Activated CD4-positive, alpha-beta memory T cell treated with anti-CD3 and anti-CD28 coated beads, Interleukin-2, amount 10 ng/mL, durations not matched to agents 7 days and 5 days (primary cell): ENCODE measurements at regions not wholly inside any gene's neighbourhood (a gene's known extent, or its start where the extent isn't known, plus 50 kb on each side); places are given as distances from the start of the nearest gene placed in this dataset.

Source experiments
- CTCF ChIA-PET: fragments of 350-600 bp; sonication (Branson Sonifier 250); formaldehyde crosslinking; loops from one replicate; lab custom pipeline; 2021; ENCODE audit warnings: antibody characterized with exemption, inconsistent platforms; lab: Charles Lee
- POLR2A ChIA-PET: fragments of 350-600 bp; sonication (Branson Sonifier 250); formaldehyde crosslinking; loops from one replicate; lab custom pipeline; 2021; ENCODE audit warnings: antibody characterized with exemption; lab: Charles Lee
- DNase-seq: peaks from one replicate; pipeline ENCODE4 v3.0.0-alpha.2; 2020
- H3K27ac Mint-ChIP-seq: one replicate; pipeline ENCODE4 v1.8.0; 2021; ENCODE audit warnings: mild to moderate bottlenecking, mixed read lengths
- H3K27me3 Mint-ChIP-seq: one replicate; pipeline ENCODE4 v1.8.0; 2021; ENCODE audit warnings: mixed read lengths
- H3K36me3 Mint-ChIP-seq: one replicate; pipeline ENCODE4 v1.8.0; 2021; ENCODE audit warnings: low read depth, mixed read lengths
- H3K4me1 Mint-ChIP-seq: one replicate; pipeline ENCODE4 v1.8.0; 2021; ENCODE audit warnings: mixed read lengths
- H3K4me3 Mint-ChIP-seq: one replicate; pipeline ENCODE4 v1.8.0; 2021; ENCODE audit warnings: mild to moderate bottlenecking, mixed read lengths
- H3K9me3 Mint-ChIP-seq: one replicate; pipeline ENCODE4 v1.8.0; 2021; ENCODE audit warnings: mixed read lengths

DNA sequence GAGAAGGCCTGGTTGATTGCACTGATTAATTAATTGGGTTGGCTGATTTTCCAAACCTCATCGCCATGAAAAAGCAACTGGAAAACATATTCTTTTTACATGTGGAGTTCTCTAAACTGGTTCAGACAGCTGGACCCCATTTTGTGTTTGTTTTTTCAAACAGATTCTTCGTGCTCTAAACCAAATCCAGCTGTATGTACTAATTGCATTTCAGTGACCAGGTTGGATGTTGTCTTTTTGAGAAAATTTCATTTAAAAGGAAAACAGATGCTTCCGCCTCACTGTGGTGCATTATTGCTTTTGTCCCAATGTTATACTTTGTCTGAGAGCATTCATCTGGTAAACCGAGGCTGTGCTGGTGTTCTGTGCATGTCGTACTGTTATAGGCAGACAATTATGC lies 67.8 kb upstream of the LNX1 start:
- DNase-seq: no peak
- ChIA-PET CTCF (no interaction called here), POLR2A (no interaction called here)
- Mint-ChIP-seq H3K36me3 (no peaks in the 10 kb centered on the region), H3K9me3 (no peaks in the 10 kb centered on the region), H3K4me3 (no peak overlapping the region), H3K4me1 (no peaks in the 10 kb centered on the region), H3K27me3 (no peaks in the 10 kb centered on the region), H3K27ac (no peak overlapping the region)

DNA sequence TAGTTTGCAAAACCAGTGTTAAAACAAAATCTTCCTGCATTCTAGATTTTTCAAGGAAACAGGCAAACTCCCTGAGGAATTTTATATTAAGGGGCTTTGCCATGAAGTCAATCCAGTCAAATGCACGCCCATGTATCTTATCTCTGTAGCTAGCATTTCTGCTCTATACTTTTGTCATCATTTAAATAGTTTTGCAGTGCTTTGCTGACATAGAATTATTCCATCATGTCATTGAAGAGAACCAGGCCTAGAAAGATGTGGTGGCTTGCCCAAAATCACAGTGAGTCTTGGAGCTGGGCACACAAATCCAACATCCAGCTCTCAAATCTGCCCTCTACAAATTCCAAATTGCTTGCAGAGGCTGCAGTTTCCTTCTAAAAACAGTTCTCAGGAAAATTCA lies 66.7 kb upstream of the LNX1 start:
- H3K36me3 Mint-ChIP-seq: no peaks in the 10 kb centered on the region
- H3K27me3 Mint-ChIP-seq: no peaks in the 10 kb centered on the region
- no peaks in the 10 kb centered on the region for H3K9me3 Mint-ChIP-seq
- ChIA-PET POLR2A (no interaction called here), CTCF (no interaction called here)
- no peak overlapping the region for H3K27ac Mint-ChIP-seq
- H3K4me3 Mint-ChIP-seq: no peak overlapping the region
- DNase-seq: no peak
- no peaks in the 10 kb centered on the region for H3K4me1 Mint-ChIP-seq

DNA sequence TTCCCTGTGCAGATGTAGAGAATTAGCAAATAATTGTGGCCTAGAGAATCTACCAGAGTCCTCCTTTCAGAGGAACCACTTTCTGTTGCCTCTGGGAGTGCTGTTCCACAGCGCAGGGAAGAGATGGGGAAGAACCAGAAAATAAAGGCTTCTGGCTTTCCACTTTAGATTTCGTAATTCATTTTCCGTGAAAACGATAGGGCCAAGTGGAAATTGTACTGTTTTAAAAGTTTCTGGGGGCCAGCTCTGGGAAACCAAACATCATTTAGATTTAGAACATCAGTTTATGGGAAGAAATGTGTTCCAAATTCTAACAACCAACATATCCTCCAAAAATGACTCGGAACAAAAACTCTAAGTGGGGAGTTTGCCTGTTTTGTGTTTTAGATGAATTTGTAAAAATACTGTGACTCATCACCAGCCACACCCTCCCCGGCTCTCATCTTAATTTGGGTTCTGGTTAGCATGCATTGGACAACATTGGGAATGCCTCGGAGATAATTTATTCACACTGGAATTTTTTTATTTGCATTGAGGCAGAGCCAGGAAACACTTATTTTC lies 65.2 kb upstream of the LNX1 start:
- no peaks in the 10 kb centered on the region for H3K27me3 Mint-ChIP-seq
- ChIA-PET CTCF (no interaction called here), POLR2A (no interaction called here)
- no peaks in the 10 kb centered on the region for H3K9me3 Mint-ChIP-seq
- no peak for DNase-seq
- no peak overlapping the region for H3K4me3 Mint-ChIP-seq
- H3K36me3 Mint-ChIP-seq: no peaks in the 10 kb centered on the region
- no peaks in the 10 kb centered on the region for H3K4me1 Mint-ChIP-seq
- H3K27ac Mint-ChIP-seq: no peak overlapping the region

DNA sequence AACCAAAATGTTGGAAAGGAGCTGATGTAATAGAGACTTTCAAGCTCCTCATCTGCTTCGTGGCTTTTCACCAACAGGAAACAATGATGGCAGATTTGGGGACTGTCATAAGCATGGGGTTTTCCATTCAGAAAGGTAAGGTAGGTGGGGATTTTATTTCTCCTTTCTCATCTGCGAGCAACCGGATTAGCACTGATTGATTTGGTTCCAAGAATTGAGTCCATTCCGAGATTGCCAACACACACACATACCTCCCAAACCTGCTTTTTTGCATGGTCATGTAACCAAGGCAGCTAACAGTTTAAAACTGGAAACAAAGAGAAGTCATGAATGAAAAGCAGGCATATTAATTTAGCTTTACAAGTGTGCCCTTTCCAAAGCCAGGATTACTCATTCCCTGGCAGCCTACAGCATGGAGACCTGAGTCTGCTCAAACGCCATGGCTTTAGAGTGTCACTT lies 63.0 kb upstream of the LNX1 start:
- Mint-ChIP-seq H3K4me3 (no peak overlapping the region), H3K4me1 (no peaks in the 10 kb centered on the region), H3K27me3 (no peaks in the 10 kb centered on the region), H3K27ac (no peak overlapping the region), H3K9me3 (no peaks in the 10 kb centered on the region), H3K36me3 (no peaks in the 10 kb centered on the region)
- DNase-seq: no peak
- ChIA-PET POLR2A (no interaction called here), CTCF (no interaction called here)

DNA sequence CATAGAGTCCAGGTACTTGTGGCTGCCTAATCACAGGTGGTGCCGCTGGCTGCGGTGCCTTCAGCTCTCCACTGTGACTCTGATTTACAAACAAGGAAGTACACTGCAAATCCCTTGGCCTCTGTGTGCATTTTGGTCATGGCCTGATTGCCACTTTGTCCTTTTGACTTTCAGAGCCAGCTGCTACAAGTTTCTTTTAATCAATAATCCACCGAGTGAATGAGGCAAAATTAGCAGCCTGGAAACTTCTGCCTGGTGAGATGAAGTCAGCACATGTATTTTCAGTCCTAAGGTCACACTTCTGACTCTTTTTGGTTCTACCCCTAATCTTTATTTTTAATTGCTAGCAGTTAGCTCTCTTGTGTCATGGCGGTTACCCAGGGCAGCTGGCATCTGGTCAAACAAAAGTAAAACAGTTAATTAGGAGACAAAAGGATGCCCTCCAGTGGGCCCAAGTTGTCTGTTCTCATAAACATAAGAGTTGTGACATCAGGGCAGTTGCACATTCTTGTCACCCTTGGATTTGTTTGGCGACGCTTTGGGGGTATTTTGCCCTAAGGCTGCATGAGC lies 62.3 kb upstream of the LNX1 start:
- no peaks in the 10 kb centered on the region for H3K4me1 Mint-ChIP-seq
- H3K36me3 Mint-ChIP-seq: no peaks in the 10 kb centered on the region
- no peaks in the 10 kb centered on the region for H3K27me3 Mint-ChIP-seq
- DNase-seq: no peak
- no peaks in the 10 kb centered on the region for H3K9me3 Mint-ChIP-seq
- H3K4me3 Mint-ChIP-seq: no peak overlapping the region
- CTCF ChIA-PET: no interaction called here
- POLR2A ChIA-PET: no interaction called here
- H3K27ac Mint-ChIP-seq: no peak overlapping the region

DNA sequence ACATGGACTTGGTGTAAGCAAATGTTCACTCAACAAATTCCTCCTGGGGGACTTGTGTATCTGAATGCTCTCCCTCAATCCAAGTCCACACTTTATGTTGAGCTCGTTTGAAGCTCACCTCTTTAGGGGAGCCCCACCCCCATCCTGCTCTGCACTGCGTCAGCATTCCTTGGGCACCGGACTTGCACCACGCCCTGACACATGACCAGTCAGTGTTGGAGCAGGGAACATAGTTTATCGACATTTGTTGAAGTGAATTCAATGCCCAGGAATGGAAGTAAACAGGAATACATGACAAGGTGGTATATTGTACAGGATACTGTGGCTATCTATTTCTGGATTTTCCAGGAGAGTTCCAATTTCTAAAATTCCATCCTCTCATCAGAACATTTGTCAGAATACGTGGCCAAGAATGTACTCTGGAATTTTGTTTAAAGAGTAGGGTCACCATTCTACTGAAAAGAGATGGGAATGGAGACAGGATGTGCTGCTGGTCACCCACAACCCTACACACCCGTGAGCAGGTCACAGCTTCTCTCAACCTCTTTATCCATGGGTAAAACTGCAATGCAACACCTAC lies 60.0 kb upstream of the LNX1 start:
- Mint-ChIP-seq H3K27ac (no peak overlapping the region), H3K9me3 (no peaks in the 10 kb centered on the region), H3K36me3 (no peaks in the 10 kb centered on the region), H3K4me1 (no peaks in the 10 kb centered on the region), H3K4me3 (no peak overlapping the region), H3K27me3 (peaks cover 3% of the 10 kb centered on the region)
- POLR2A ChIA-PET: no interaction called here
- CTCF ChIA-PET: no interaction called here
- no peak for DNase-seq

DNA sequence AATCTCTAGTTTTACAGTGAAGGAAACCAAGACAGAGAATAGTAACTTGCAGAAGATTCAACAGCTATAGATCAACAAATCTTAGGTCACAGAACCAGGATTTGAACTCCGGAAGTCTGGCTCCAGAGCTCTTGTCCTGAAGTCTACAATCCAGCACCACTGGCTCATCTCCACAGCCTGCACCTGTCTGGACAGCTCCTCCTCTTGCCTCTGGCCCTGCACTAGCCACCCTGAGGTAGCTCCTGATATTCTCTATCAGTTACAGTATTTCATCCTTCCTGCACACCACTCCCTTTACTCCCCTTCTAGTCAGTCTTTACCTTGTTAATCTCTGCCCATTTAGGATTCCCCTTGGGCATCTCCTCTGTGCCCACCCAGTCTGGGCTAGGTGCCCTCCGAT lies 58.1 kb upstream of the LNX1 start:
- DNase-seq: no peak
- H3K36me3 Mint-ChIP-seq: no peaks in the 10 kb centered on the region
- CTCF ChIA-PET: no interaction called here
- no peak overlapping the region for H3K4me3 Mint-ChIP-seq
- POLR2A ChIA-PET: no interaction called here
- H3K4me1 Mint-ChIP-seq: no peaks in the 10 kb centered on the region
- no peaks in the 10 kb centered on the region for H3K9me3 Mint-ChIP-seq
- H3K27ac Mint-ChIP-seq: no peak overlapping the region
- peaks cover 3% of the 10 kb centered on the region for H3K27me3 Mint-ChIP-seq

DNA sequence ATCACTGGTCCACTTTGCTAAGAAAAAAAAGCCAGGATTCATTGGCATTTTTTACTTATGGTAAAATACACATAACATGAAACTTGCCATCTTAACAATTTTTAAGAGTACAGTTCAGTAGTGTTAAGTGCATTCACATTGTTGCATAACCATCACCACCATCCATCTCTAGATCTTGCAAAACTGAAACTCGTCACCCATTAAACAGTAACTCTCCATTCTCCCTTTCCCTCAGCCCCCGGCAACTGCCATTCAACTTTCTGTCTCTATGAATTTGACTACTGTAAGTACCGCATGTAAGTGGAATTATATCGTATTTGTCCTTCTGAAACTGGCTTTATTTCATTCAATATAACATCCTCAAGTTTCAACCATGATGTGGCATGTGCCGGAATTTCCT lies 56.3 kb upstream of the LNX1 start:
- POLR2A ChIA-PET: no interaction called here
- no peak overlapping the region for H3K4me3 Mint-ChIP-seq
- DNase-seq: no peak
- CTCF ChIA-PET: no interaction called here
- no peaks in the 10 kb centered on the region for H3K9me3 Mint-ChIP-seq
- peaks cover 3% of the 10 kb centered on the region for H3K27me3 Mint-ChIP-seq
- no peaks in the 10 kb centered on the region for H3K36me3 Mint-ChIP-seq
- H3K4me1 Mint-ChIP-seq: no peaks in the 10 kb centered on the region
- H3K27ac Mint-ChIP-seq: no peak overlapping the region

DNA sequence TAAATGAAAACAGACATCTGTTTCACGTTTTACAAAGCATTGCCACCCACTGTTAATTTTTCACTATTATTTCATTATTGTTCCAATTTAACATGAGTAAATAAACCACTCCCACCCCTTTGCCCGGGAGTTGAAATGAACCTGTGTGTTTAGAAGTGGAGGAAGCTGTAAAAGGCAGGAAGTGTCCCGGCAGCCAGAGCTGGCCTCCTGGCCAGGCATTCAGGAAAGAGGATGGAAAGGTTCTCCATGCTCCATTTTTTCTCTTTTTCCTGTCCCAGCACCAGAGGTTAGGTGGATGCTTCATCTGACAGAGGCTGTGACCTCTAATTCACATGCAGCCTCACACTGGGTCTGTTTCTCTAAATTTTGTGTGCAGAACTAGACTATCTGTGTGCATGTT lies 55.5 kb upstream of the LNX1 start:
- no peak for DNase-seq
- ChIA-PET POLR2A (no interaction called here), CTCF (no interaction called here)
- H3K36me3 Mint-ChIP-seq: no peaks in the 10 kb centered on the region
- H3K4me3 Mint-ChIP-seq: no peak overlapping the region
- peaks cover 3% of the 10 kb centered on the region for H3K27me3 Mint-ChIP-seq
- H3K9me3 Mint-ChIP-seq: no peaks in the 10 kb centered on the region
- no peak overlapping the region for H3K27ac Mint-ChIP-seq
- H3K4me1 Mint-ChIP-seq: no peaks in the 10 kb centered on the region

DNA sequence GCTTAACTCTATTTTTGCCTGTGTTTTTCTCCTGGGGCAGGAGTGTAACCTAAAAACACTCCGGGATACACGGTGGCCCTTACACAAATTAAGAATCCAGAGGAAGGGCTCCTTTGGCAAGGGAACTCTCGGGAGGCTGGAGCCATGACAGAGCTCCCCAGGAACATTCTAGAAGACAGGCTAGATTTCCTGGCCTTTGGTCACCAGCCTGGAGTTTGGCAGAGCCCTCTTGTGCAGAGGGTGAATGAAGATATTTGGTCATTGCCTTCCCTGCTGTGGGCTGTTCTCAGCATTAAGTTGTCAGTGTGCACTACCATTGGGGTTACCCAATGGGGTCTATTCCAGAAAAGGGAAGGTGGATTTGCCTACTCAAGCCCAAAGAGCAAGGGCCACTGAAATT lies 53.8 kb upstream of the LNX1 start:
- Mint-ChIP-seq H3K4me3 (no peak overlapping the region), H3K9me3 (no peaks in the 10 kb centered on the region), H3K27ac (no peak overlapping the region), H3K4me1 (no peaks in the 10 kb centered on the region), H3K36me3 (no peaks in the 10 kb centered on the region), H3K27me3 (peaks cover 6% of the 10 kb centered on the region)
- ChIA-PET POLR2A (no interaction called here), CTCF (interaction anchor here (0.6 kb wide), 1 partner anchor 447 kb away, joined by 3 read pairs; no protein-coding TSS in a partner anchor)
- no peak for DNase-seq

DNA sequence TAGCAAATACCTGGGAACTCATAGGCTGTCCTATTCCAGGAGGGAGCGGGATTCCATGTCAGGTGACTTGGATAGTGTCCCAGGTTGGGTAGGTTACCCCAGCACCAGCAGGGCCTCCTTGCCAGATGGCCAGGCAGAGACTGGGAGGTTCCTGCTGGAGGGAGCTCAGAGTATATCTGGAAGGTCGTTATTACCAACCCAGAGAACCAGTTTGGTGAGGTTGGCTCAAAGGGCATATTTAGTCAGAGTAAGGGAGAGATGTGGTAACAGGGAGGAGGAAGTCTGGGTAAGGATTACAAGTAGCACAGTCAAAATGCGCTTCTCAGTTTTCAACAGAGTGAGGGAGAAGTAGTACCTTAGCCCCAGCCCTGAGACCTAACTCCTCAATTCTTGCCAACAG lies 53.3 kb upstream of the LNX1 start:
- no peak for DNase-seq
- no peak overlapping the region for H3K27ac Mint-ChIP-seq
- H3K9me3 Mint-ChIP-seq: no peaks in the 10 kb centered on the region
- H3K36me3 Mint-ChIP-seq: no peaks in the 10 kb centered on the region
- CTCF ChIA-PET: interaction anchor here (0.6 kb wide), 1 partner anchor 447 kb away, joined by 3 read pairs; no protein-coding TSS in a partner anchor
- H3K4me1 Mint-ChIP-seq: no peaks in the 10 kb centered on the region
- POLR2A ChIA-PET: no interaction called here
- H3K4me3 Mint-ChIP-seq: no peak overlapping the region
- peaks cover 6% of the 10 kb centered on the region for H3K27me3 Mint-ChIP-seq
